OCI-LY3 (cell line): ENCODE measurements at regions not wholly inside any gene's neighbourhood (a gene's known extent, or its start where the extent isn't known, plus 50 kb on each side); places are given as distances from the start of the nearest gene placed in this dataset.

ENCODE experiments used
- CTCF ChIP-seq: fragments of 200-600, 300-600 bp; sonication (generic); IDR thresholded peaks from 2 replicates; pipeline ENCODE4 v1.5.1; 2014; ENCODE audit warnings: antibody characterized with exemption, low read length, low read depth
- EZH2phosphoT487 ChIP-seq: fragments of 200-600 bp; shearing (Covaris generic); IDR thresholded peaks from 2 replicates; pipeline ENCODE4 v1.6.1; 2018; ENCODE audit warnings: antibody characterized with exemption, mixed run types, low read depth

- TF ChIP-seq CTCF = no peak
- TF ChIP-seq EZH2phosphoT487 = no peak
Measured at GRCh38 chr5:111996574-111996973, 239.6 kb upstream of the NREP start.
